Fibroblast of lung (primary cell): ENCODE measurements at regions not wholly inside any gene's neighbourhood (a gene's known extent, or its start where the extent isn't known, plus 50 kb on each side); places are given as distances from the start of the nearest gene placed in this dataset.
"Not testable (repeated sequence)": the region's sequence is repeated elsewhere in the genome, so short reads cannot be mapped to it uniquely, and the experiment has no call there.

Experiments used
- DNase-seq, 2 donors: peaks; one replicate each; pipeline versions ENCODE4 v3.0.0 to v3.0.0-alpha.2; 2010; ENCODE audit warnings: low read depth in 2 of 2
- H2AFZ ChIP-seq: 2 replicates; pipeline ENCODE4 v1.5.1; 2012; ENCODE audit warnings: low read length, control low read depth, inconsistent platforms
- H3K27ac ChIP-seq: 2 replicates; pipeline ENCODE4 v1.5.1; 2011; ENCODE audit warnings: low read length, control low read depth; ENCODE audit not compliant: insufficient read depth
- H3K27me3 ChIP-seq: 2 replicates; pipeline ENCODE4 v1.5.1; 2011; ENCODE audit warnings: mild to moderate bottlenecking, low read length; ENCODE audit not compliant: control insufficient read depth, insufficient read depth
- H3K36me3 ChIP-seq: 2 replicates; pipeline ENCODE4 v1.5.1; 2011; ENCODE audit warnings: low read length; ENCODE audit not compliant: control insufficient read depth, insufficient read depth
- H3K4me1 ChIP-seq: 2 replicates; pipeline ENCODE4 v1.5.1; 2011; ENCODE audit warnings: low read length; ENCODE audit not compliant: control insufficient read depth, insufficient read depth; ENCODE audit errors: extremely low read depth
- H3K4me2 ChIP-seq: 2 replicates; pipeline ENCODE4 v1.5.1; 2011; ENCODE audit warnings: low read length, control low read depth; ENCODE audit not compliant: insufficient read depth; ENCODE audit errors: extremely low read depth
- H3K4me3 ChIP-seq, 4 experiments: fragments of 200-600 bp in 1 of 4; sonication (generic) in 1 of 4; replicated peaks in 1 of 4; 2 replicates each; pipeline ENCODE4 v1.5.1; 2011 to 2016; ENCODE audit warnings: low read length in 4 of 4, low read depth in 3 of 4, mild to moderate bottlenecking in 3 of 4, control low read depth in 2 of 4, inconsistent platforms in 1 of 4, mixed read lengths in 1 of 4; ENCODE audit not compliant: insufficient read depth in 1 of 4; ENCODE audit errors: control extremely low read depth in 1 of 4
- H3K79me2 ChIP-seq: 2 replicates; pipeline ENCODE4 v1.5.1; 2012; ENCODE audit warnings: mild to moderate bottlenecking, low read length, inconsistent platforms; ENCODE audit not compliant: control insufficient read depth, insufficient read depth
- H3K9ac ChIP-seq: 2 replicates; pipeline ENCODE4 v1.5.1; 2011; ENCODE audit warnings: mild to moderate bottlenecking, low read length, control low read depth; ENCODE audit not compliant: insufficient read depth
- H3K9me3 ChIP-seq: 2 replicates; pipeline ENCODE4 v1.5.1; 2012; ENCODE audit warnings: low read depth, low read length; ENCODE audit not compliant: control insufficient read depth, insufficient read depth
- H4K20me1 ChIP-seq: 2 replicates; pipeline ENCODE4 v1.5.1; 2011; ENCODE audit warnings: low read length; ENCODE audit not compliant: control insufficient read depth, insufficient read depth; ENCODE audit errors: extremely low read depth
- EZH2 ChIP-seq: IDR thresholded peaks from 2 replicates; pipeline ENCODE4 v1.5.1; 2012; ENCODE audit warnings: low read length, control low read depth, mild to moderate bottlenecking; ENCODE audit errors: missing control alignments
- TF ChIP-seq, protein P1 (sequence below), 2 donors: IDR thresholded peaks in 1 of 2; conservative IDR thresholded peaks in 1 of 2; 1 replicate in 1 of 2; 2 replicates in 1 of 2; pipeline ENCODE4 v1.5.1; 2011 to 2012; ENCODE audit warnings: low read length in 2 of 2, control low read depth in 1 of 2, inconsistent platforms in 1 of 2, low read depth in 1 of 2, mild to moderate bottlenecking in 1 of 2

DNA sequence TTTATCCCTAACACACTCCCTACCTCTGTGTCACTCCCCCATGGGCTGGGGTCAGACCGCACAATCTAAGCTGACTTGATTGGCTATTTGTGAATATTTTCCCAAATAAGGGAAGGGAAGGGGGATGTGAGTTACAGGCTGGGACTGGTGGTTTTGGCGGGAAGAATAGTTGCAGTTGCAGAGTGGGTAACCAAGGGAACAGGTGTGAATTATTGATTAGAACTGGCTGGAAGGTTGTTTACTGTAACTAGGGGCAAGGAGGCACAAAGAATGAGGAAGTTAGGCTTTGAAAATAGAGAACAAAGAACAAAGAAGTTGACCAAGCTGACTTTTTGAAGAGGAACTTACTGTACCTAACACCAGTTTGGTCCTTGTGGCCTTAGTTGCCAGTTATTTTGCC is 88.0 kb upstream of the XAGE2 start:
- Histone ChIP-seq H3K79me2 (no peaks in the 10 kb centered on the region), H3K27me3 (no peaks in the 10 kb centered on the region), H2AFZ (no peak overlapping the region), H3K4me3 (no peak overlapping the region), H3K36me3 (no peaks in the 10 kb centered on the region), H3K4me1 (no peaks in the 10 kb centered on the region), H3K9ac (no peak overlapping the region), H3K9me3 (no peaks in the 10 kb centered on the region), H4K20me1 (no peaks in the 10 kb centered on the region), H3K4me2 (no peak overlapping the region), H3K27ac (no peak overlapping the region)
- no peak for DNase-seq
- TF ChIP-seq EZH2 = no peak
- TF ChIP-seq, protein P1, sequence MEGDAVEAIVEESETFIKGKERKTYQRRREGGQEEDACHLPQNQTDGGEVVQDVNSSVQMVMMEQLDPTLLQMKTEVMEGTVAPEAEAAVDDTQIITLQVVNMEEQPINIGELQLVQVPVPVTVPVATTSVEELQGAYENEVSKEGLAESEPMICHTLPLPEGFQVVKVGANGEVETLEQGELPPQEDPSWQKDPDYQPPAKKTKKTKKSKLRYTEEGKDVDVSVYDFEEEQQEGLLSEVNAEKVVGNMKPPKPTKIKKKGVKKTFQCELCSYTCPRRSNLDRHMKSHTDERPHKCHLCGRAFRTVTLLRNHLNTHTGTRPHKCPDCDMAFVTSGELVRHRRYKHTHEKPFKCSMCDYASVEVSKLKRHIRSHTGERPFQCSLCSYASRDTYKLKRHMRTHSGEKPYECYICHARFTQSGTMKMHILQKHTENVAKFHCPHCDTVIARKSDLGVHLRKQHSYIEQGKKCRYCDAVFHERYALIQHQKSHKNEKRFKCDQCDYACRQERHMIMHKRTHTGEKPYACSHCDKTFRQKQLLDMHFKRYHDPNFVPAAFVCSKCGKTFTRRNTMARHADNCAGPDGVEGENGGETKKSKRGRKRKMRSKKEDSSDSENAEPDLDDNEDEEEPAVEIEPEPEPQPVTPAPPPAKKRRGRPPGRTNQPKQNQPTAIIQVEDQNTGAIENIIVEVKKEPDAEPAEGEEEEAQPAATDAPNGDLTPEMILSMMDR (conservative IDR thresholded peaks at IDR 0.05 in 1 of 2, IDR thresholded peaks at IDR 0.05 in 1 of 2; ENCODE audit: low read depth in 1 of 2, low read length in 2 of 2) = no peak

DNA sequence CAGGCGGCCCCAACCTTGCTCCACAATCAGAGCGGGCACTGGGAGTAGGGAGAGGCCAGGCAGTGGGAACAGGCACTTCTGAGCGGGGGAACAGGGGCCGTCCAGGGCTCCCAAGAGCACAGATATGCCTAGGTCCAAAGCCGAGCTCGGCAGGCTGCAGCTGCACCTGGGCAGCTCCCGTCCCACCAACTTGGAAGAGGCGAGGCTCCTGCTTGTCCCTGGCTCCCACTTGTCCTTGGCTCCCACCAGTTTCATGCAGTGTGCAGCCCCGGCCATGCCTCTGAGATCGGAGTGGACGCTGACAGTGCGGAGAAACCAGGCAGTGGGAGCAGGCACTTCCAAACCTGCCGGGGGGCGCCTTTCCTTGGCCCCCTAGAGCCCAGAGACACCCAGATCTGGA is 84.0 kb upstream of the XAGE2 start:
- H3K27ac ChIP-seq = no peak overlapping the region
- no peak for DNase-seq
- no peak overlapping the region for H3K4me3 ChIP-seq
- no peak overlapping the region for H3K9ac ChIP-seq
- TF ChIP-seq EZH2 = no peak
- TF ChIP-seq, protein P1 (conservative IDR thresholded peaks at IDR 0.05 in 1 of 2, IDR thresholded peaks at IDR 0.05 in 1 of 2; ENCODE audit: low read depth in 1 of 2, low read length in 2 of 2) = no peak
- H3K4me1 ChIP-seq = no peaks in the 10 kb centered on the region
- no peak overlapping the region for H3K4me2 ChIP-seq
- H2AFZ ChIP-seq = no peak overlapping the region
- H3K79me2 ChIP-seq = no peaks in the 10 kb centered on the region
- no peaks in the 10 kb centered on the region for H4K20me1 ChIP-seq
- no peaks in the 10 kb centered on the region for H3K27me3 ChIP-seq
- no peaks in the 10 kb centered on the region for H3K36me3 ChIP-seq
- H3K9me3 ChIP-seq = no peaks in the 10 kb centered on the region

DNA sequence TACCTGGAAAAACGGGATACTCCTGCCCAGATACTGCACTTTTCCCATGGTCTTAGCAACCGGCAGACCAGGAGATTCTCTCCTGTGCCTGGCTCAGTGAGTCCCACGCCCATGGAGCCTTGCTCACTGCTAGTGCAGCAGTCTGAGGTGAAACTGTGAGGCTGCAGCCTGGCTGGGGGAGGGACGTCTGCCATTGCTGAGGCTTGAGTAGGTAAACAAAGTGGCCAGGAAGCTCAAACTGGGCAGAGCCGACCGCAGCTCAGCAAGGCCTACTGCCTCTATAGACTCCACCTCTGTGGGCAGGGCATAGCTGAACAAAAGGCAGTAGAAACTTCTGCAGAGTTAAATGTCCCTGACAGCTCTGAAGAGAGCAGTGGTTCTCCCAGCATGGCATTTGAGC is 69.9 kb upstream of the XAGE2 start:
- not testable (repeated sequence) for H3K9ac ChIP-seq, H3K27me3 ChIP-seq, H3K4me3 ChIP-seq, H3K4me2 ChIP-seq, H3K27ac ChIP-seq, H3K4me1 ChIP-seq, H3K79me2 ChIP-seq, H3K9me3 ChIP-seq, H3K36me3 ChIP-seq, DNase-seq, H2AFZ ChIP-seq, H4K20me1 ChIP-seq

DNA sequence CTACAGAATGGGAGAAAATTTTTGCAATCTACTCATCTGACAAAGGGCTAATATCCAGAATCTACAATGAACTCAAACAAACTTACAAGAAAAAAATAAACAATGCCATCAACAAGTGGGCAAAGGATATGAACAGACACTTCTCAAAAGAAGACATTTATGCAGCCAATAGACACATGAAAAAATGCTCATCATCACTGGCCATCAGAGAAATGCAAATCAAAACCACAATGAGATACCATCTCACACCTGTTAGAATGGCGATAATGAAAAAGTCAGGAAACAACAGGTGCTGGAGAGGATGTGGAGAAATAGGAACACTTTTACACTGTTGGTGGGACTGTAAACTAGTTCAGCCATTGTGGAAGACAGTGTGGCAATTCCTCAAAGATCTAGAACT is 60.3 kb upstream of the XAGE2 start:
- H4K20me1 ChIP-seq, H3K27ac ChIP-seq, H3K4me2 ChIP-seq, H3K27me3 ChIP-seq, H3K9me3 ChIP-seq, H3K36me3 ChIP-seq, H3K4me3 ChIP-seq, H3K9ac ChIP-seq, H2AFZ ChIP-seq, DNase-seq, H3K79me2 ChIP-seq, H3K4me1 ChIP-seq: not testable (repeated sequence)
